Medulla oblongata (tissue), 1 donor: ENCODE measurements at regions not wholly inside any gene's neighbourhood (a gene's known extent, or its start where the extent isn't known, plus 50 kb on each side); places are given as distances from the start of the nearest gene placed in this dataset.

Experiments
- DNase-seq: peaks from one replicate; pipeline ENCODE4 v3.0.0-alpha.2; 2015; ENCODE audit errors: extremely low spot score

GRCh38 chr1:58143972-58144697, 402.4 kb downstream of the OMA1 start:
- DNase-seq, result no peak

DNA sequence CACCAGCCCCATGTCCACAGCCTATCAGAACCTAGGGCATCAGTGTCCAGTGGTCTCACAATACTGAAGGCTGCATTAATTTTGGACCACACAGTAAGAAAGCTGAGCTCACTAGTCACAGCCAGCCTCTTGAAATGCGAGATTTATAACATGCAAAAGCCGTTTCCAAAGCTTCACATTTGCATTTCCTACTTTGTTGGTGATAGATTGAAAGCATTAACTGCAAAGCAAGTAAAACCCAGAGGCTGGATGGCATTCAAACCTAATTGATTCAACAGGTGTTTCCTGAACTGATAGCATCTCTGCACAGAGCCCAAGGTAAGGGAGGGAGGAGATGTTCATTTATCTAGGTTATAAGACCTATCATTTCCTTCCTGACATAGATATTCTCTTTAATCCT, 410.1 kb downstream of the OMA1 start:
- DNase-seq, result no peak

- no peak for DNase-seq
Observed at GRCh38 chr1:58135821-58136321, 410.7 kb downstream of the OMA1 start.

DNA sequence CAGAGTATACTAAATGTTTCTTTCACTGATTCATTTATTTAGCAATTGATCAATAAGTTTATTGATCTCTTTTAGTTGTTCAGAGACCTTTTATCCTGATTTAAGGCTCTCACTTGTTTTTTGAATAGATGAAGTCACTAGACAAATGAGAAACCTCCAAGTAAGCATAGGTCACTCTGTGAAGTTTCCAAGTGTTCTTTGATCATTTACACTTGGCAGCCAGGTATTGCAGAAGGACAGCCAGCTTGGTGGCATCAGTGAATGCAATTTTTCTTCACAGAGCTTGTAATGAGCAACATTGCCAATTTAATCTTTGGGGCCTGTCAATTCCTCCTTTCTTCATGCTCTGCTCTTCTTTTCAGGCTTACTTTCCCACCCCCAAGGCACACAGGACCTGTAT, 413.0 kb downstream of the OMA1 start:
- DNase-seq, result no peak

GRCh38 chr1:58123051-58123450, 423.5 kb downstream of the OMA1 start:
- DNase-seq, result no peak

DNA sequence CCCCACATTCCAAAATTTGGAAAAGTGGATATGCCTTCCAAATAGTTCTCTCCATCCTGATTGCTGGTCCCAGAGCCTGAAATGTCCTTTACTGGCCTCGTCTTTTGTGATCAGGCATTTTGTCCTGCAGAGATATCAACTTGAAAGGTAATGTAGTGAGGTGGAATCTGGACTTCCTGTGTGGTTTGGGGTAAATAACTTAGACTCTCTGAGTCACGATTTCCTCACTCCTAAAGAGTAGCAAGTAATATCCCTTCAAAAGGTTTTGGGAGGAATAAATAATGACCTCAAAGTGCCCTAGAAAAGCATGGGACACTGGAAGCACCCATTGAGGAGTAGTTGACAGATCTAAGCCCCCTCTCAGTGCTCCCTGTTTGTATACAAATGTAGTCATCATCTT, 426.6 kb downstream of the OMA1 start:
- no peak for DNase-seq

GRCh38 chr1:58116284-58116683, 430.2 kb downstream of the OMA1 start:
- no peak for DNase-seq

- DNase-seq, result no peak
Observed at GRCh38 chr1:58109646-58110200, 436.8 kb downstream of the OMA1 start.

DNA sequence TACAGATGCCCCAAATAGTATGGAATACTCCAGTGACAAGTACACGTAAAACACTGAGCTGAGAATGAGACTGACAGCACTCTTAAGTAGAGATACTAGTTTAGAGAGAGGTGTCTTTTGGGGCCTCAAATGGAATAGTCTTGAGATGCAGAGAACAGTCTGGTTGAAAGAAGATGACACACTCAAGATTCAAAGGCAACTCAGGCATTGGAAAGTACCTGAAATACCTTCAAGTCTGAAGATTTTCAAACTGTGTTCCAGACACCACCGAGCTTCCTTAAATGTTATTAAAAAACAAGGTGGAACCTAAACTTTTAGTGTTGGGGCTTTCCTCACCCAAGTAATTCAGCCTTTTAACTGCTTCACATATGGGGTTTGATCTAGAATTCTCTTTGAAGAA, 437.7 kb downstream of the OMA1 start:
- no peak for DNase-seq

DNA sequence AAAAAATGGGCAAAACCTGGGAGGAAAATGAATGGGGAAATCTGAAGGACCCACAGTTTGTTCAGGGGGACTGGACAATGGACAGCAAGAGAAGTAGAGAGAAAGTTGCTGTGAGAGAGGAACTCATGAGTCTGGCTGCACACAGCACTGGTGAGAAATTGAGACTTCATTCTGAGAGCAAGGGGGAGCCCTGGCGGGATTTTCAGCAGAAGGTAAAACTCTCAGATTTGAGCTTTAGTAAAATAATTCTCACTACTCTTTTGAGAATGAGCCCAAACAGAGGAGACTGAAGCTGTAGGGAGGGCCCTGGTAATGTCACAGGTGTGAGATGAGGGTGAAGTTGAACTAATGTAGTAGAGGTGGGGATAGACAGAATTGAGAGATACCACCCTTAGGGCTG, 438.6 kb downstream of the OMA1 start:
- DNase-seq, result no peak

DNA sequence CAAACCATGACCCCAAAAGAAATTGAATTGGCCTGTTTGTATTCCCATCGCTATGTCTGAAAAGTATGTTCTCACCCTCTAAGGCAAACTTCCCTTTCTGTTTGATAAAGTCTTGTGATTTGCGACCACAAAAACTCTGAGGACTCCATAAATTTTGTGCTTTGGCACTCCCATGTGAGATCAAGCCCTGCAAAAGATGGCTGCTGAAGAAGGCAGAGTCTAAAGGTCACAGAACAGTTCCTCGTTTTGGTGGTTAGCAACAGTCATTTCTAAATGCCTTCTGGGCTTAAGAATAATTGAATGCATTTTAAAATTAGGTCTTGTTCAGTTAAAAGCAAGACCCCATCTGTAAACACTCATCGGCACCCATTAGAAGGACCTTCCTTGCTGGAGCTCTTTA, 441.6 kb downstream of the OMA1 start:
- DNase-seq, result no peak

- no peak for DNase-seq
Observed at GRCh38 chr1:58096714-58097113, 449.8 kb downstream of the OMA1 start.

GRCh38 chr1:58095183-58095582, 451.3 kb downstream of the OMA1 start:
- no peak for DNase-seq

- no peak for DNase-seq
Observed at GRCh38 chr1:58094221-58094620, 452.3 kb downstream of the OMA1 start.

DNA sequence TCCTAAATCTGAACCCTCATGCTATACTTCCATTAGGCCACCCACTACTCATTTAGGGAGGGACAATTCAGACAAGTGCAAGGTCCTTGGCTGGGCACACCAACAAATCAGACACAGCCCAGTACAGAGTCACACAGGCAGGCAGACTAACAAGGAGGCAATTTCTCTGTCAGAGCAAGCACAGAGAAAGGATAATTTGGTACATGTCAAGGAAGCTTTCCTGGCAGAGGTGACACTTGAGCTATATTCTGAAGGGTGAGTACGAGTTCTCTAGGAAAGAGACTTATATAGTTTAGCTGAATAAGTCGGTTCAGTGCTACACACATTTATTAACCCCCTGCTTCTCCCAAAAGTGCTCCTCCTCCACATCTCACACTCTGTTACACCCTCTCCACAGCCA, 455.9 kb downstream of the OMA1 start:
- no peak for DNase-seq

- DNase-seq, result no peak
Observed at GRCh38 chr1:58089898-58090534, 456.5 kb downstream of the OMA1 start.

GRCh38 chr1:58084266-58084665, 462.3 kb downstream of the OMA1 start:
- DNase-seq, result no peak

GRCh38 chr1:58082596-58082995, 463.9 kb downstream of the OMA1 start:
- no peak for DNase-seq

GRCh38 chr1:58076258-58076657, 470.3 kb downstream of the OMA1 start:
- DNase-seq, result no peak

DNA sequence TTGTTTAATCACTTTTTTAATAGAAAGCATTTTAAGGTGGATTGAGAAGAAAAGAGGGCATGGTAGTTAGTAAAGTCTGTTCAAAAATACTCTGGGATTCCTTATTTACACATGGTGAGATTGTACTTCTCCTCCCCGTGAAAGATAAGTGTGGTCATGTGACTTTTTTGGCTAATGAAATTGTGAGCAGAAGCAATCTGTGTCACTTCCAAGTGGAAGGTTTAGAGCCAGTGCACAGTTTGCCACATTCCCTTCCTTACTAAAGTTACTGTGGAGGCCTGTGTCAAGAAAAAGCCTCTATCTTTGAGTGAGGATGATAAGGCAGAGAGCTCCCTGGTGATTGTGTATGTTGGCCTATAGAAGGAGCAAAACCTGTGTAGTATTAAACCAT, 471.3 kb downstream of the OMA1 start:
- no peak for DNase-seq

GRCh38 chr1:58072450-58072849, 474.1 kb downstream of the OMA1 start:
- DNase-seq, result no peak

- no peak for DNase-seq
Observed at GRCh38 chr1:58067082-58067481, 479.4 kb downstream of the OMA1 start.

DNA sequence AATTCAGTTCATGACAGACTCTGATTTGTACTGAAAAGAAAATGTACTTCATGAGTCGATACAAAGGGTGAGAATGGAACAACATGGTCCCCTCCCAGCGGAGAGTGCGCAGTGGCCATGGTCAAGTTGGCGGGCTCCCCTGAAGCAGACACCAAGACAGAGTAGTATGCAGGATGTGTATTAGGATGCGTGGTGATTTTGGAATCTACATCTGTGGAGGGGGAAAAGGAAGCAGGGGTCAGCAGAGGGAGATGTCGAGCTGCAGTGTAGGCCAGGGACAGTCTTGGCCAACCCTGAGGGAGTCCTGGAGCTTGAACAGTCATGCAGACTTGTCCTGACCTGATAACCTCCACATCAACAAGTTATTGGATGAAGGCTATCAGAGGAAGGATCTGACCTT, 481.0 kb downstream of the OMA1 start:
- no peak for DNase-seq
